H9 (cell line): ENCODE measurements at regions not wholly inside any gene's neighbourhood (a gene's known extent, or its start where the extent isn't known, plus 50 kb on each side); places are given as distances from the start of the nearest gene placed in this dataset.
A peak's percentile ranks its signal among the peaks of the same experiment; 100 is the strongest.

Source experiments
- DNase-seq: peaks from one replicate; pipeline ENCODE4 v3.0.0-alpha.2; 2017
- H2AFZ ChIP-seq: one replicate; pipeline ENCODE4 v1.6.1; 2013; ENCODE audit warnings: mild to moderate bottlenecking, low read length, control low read depth, moderate library complexity
- H2AK5ac ChIP-seq: 2 replicates; pipeline ENCODE4 v1.6.1; 2013; ENCODE audit warnings: low read length, control low read depth, mixed read lengths; ENCODE audit not compliant: insufficient read length
- H2BK120ac ChIP-seq: one replicate; pipeline ENCODE4 v1.6.1; 2013; ENCODE audit warnings: low read depth, mild to moderate bottlenecking, low read length, control low read depth, inconsistent platforms; ENCODE audit not compliant: poor library complexity, severe bottlenecking
- H2BK12ac ChIP-seq: 2 replicates; pipeline ENCODE4 v1.6.1; 2013; ENCODE audit warnings: low read length, control low read depth, mixed read lengths, low read depth; ENCODE audit not compliant: insufficient read length
- H2BK15ac ChIP-seq: 2 replicates; pipeline ENCODE4 v1.6.1; 2013; ENCODE audit warnings: low read depth, low read length, control low read depth
- H2BK20ac ChIP-seq: one replicate; pipeline ENCODE4 v1.6.1; 2013; ENCODE audit warnings: low read depth, mild to moderate bottlenecking, low read length, control low read depth, inconsistent platforms; ENCODE audit not compliant: poor library complexity, severe bottlenecking
- H2BK5ac ChIP-seq: 2 replicates; pipeline ENCODE4 v1.6.1; 2013; ENCODE audit warnings: low read length, control low read depth, mixed read lengths; ENCODE audit not compliant: insufficient read length
- H3K14ac ChIP-seq: 2 replicates; pipeline ENCODE4 v1.6.1; 2013; ENCODE audit warnings: low read length, control low read depth; ENCODE audit not compliant: insufficient read depth
- H3K18ac ChIP-seq: 2 replicates; pipeline ENCODE4 v1.6.1; 2013; ENCODE audit warnings: low read depth, mild to moderate bottlenecking, mixed read lengths, low read length, control low read depth; ENCODE audit not compliant: insufficient read length
- H3K23ac ChIP-seq: 2 replicates; pipeline ENCODE4 v1.6.1; 2013; ENCODE audit warnings: low read length, control low read depth, mixed read lengths, low read depth; ENCODE audit not compliant: insufficient read length
- H3K23me2 ChIP-seq: 2 replicates; pipeline ENCODE4 v1.6.1; 2013; ENCODE audit warnings: low read depth, mild to moderate bottlenecking, mixed read lengths, low read length, control low read depth; ENCODE audit not compliant: insufficient read length, poor library complexity, severe bottlenecking
- H3K27ac ChIP-seq: 2 replicates; pipeline ENCODE4 v1.5.1; 2013; ENCODE audit warnings: low read length, control low read depth, mixed read lengths, low read depth; ENCODE audit not compliant: insufficient read length
- H3K27me3 ChIP-seq: 2 replicates; pipeline ENCODE4 v1.6.1; 2013; ENCODE audit warnings: low read length, control low read depth, inconsistent platforms; ENCODE audit not compliant: insufficient read depth
- H3K4ac ChIP-seq: 2 replicates; pipeline ENCODE4 v1.6.1; 2013; ENCODE audit warnings: low read depth, mild to moderate bottlenecking, control low read depth, inconsistent platforms, low read length, moderate library complexity
- H3K4me1 ChIP-seq: 2 replicates; pipeline ENCODE4 v1.6.1; 2013; ENCODE audit warnings: low read length, control low read depth, inconsistent platforms; ENCODE audit not compliant: insufficient read depth
- H3K4me2 ChIP-seq: 2 replicates; pipeline ENCODE4 v1.6.1; 2013; ENCODE audit warnings: low read length, control low read depth, mixed read lengths; ENCODE audit not compliant: insufficient read length, insufficient read depth
- H3K56ac ChIP-seq: 2 replicates; pipeline ENCODE4 v1.6.1; 2013; ENCODE audit warnings: low read depth, mild to moderate bottlenecking, mixed read lengths, low read length, control low read depth; ENCODE audit not compliant: insufficient read length
- H3K79me1 ChIP-seq: 2 replicates; pipeline ENCODE4 v1.6.1; 2013; ENCODE audit warnings: low read depth, mild to moderate bottlenecking, moderate library complexity, low read length, control low read depth, inconsistent platforms; ENCODE audit not compliant: insufficient read depth, poor library complexity, severe bottlenecking
- H3K79me2 ChIP-seq: 2 replicates; pipeline ENCODE4 v1.6.1; 2013; ENCODE audit warnings: low read length, control low read depth, inconsistent platforms; ENCODE audit not compliant: insufficient read depth
- H3K9ac ChIP-seq: 2 replicates; pipeline ENCODE4 v1.6.1; 2013; ENCODE audit warnings: low read length, control low read depth, mixed read lengths; ENCODE audit not compliant: insufficient read length; ENCODE audit errors: extremely low read depth
- H3K9me3 ChIP-seq: one replicate; pipeline ENCODE4 v1.6.1; 2013; ENCODE audit warnings: low read depth, low read length, inconsistent platforms; ENCODE audit not compliant: control insufficient read depth
- H3T11ph ChIP-seq: one replicate; pipeline ENCODE4 v1.6.1; 2013; ENCODE audit warnings: mild to moderate bottlenecking, low read length, control low read depth, inconsistent platforms
- H4K20me1 ChIP-seq: one replicate; pipeline ENCODE4 v1.6.1; 2013; ENCODE audit not compliant: control insufficient read depth, insufficient read length, insufficient read depth
- H4K5ac ChIP-seq: 2 replicates; pipeline ENCODE4 v1.6.1; 2013; ENCODE audit warnings: low read depth, mild to moderate bottlenecking, mixed read lengths, low read length, control low read depth; ENCODE audit not compliant: insufficient read length
- H4K8ac ChIP-seq: replicated peaks from 2 replicates; pipeline ENCODE4 v1.6.1; 2013; ENCODE audit warnings: low read length, control low read depth, mixed read lengths, low read depth; ENCODE audit not compliant: insufficient read length
- H4K91ac ChIP-seq: 2 replicates; pipeline ENCODE4 v1.6.1; 2013; ENCODE audit warnings: low read depth, mild to moderate bottlenecking, moderate library complexity, mixed read lengths, low read length, control low read depth; ENCODE audit not compliant: insufficient read length
- H3K27ac Mint-ChIP-seq, 3 experiments: 2 replicates in 2 of 3; 3 replicates in 1 of 3; pipeline ENCODE4 v1.8.0; 2020 to 2021; ENCODE audit warnings: mixed read lengths in 3 of 3, mild to moderate bottlenecking in 1 of 3, moderate library complexity in 1 of 3
- H3K27me3 Mint-ChIP-seq: 2 replicates; pipeline ENCODE4 v1.8.0; 2021; ENCODE audit warnings: low read depth, mild to moderate bottlenecking, moderate library complexity, mixed read lengths
- H3K36me3 Mint-ChIP-seq, 3 experiments: 2 replicates in 2 of 3; 3 replicates in 1 of 3; pipeline ENCODE4 v1.8.0; 2020 to 2021; ENCODE audit warnings: low read depth in 3 of 3, mixed read lengths in 3 of 3; ENCODE audit not compliant: insufficient read depth in 1 of 3
- H3K4me1 Mint-ChIP-seq, 2 experiments: 2 replicates each; pipeline ENCODE4 v1.8.0; 2020; ENCODE audit warnings: mixed read lengths in 2 of 2
- H3K4me3 Mint-ChIP-seq, 2 experiments: 2 replicates in 1 of 2; 3 replicates in 1 of 2; pipeline ENCODE4 v1.8.0; 2020 to 2021; ENCODE audit warnings: mild to moderate bottlenecking in 2 of 2, mixed read lengths in 2 of 2, moderate library complexity in 1 of 2
- H3K9me3 Mint-ChIP-seq, 2 experiments: 2 replicates in 1 of 2; 3 replicates in 1 of 2; pipeline ENCODE4 v1.8.0; 2020; ENCODE audit warnings: mild to moderate bottlenecking in 2 of 2, mixed read lengths in 2 of 2, moderate library complexity in 1 of 2
- WGBS: extraction: QIAGEN DNeasy Blood & Tissue Kit; methylation state at CpG from one replicate; pipeline ENCODE4 v1.1.7; 2013; ENCODE audit warnings: missing lambda C conversion rate, low lambda C conversion rate, mixed read lengths; ENCODE audit not compliant: insufficient read length; ENCODE audit errors: extremely low coverage; 5-methylcytosine and 5-hydroxymethylcytosine counted together
- TF ChIP-seq, protein P1 (sequence below): fragments of 200-600 bp; sonication (generic); conservative IDR thresholded peaks from 3 replicates; pipeline ENCODE4 v1.8.0; 2021; ENCODE audit warnings: antibody characterized with exemption, mild to moderate bottlenecking

DNA sequence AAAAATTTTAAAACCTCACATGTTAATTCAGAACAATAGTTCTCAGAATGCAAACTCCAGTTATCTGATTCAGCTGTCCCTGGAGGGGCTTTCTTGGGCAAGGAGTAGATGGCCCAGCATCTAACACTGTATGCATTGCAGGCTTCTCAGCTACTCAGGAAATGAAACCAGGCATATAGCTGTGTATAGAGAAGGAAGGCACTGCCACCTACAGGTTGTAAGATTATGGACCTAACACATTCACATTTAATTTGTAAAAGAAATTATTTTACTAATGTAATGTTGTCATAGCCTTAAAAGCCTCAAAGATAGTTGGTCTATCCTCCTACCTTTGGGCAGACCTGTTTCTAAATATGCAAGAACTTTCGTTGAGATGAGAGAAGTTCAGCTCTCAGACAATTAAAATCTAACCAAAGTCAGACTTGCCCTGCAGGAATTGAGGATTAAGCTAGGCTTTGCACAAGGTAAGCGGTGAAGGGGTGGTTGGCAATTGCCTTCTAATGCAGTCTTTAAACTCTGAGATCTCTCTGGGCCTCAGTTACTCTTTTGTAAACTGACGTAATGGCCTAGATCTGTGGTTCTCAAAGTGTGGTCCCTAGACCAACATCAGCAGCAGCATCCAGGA lies 132.8 kb upstream of the SLC24A5 start:
- no peaks in the 10 kb centered on the region for H3K79me2 ChIP-seq
- no peak overlapping the region for H3T11ph ChIP-seq
- no peaks in the 10 kb centered on the region for H3K4me1 ChIP-seq
- no peaks in the 10 kb centered on the region for H4K20me1 ChIP-seq
- H2BK5ac ChIP-seq, result no peak overlapping the region
- H2BK20ac ChIP-seq, result no peak overlapping the region
- Mint-ChIP-seq H3K36me3 (no peaks in the 10 kb centered on the region), H3K4me3 (no peak overlapping the region), H3K9me3 (no peaks in the 10 kb centered on the region), H3K4me1 (peaks cover 11 to 14% of the 10 kb centered on the region in 2 experiments), H3K27me3 (no peaks in the 10 kb centered on the region), H3K27ac (no peak overlapping the region)
- H2BK15ac ChIP-seq, result no peak overlapping the region
- H3K23ac ChIP-seq, result no peak overlapping the region
- no peak overlapping the region for H2AFZ ChIP-seq
- no peak overlapping the region for H3K4ac ChIP-seq
- H3K9me3 ChIP-seq, result no peaks in the 10 kb centered on the region
- no peaks in the 10 kb centered on the region for H3K27me3 ChIP-seq
- TF ChIP-seq, protein P1, sequence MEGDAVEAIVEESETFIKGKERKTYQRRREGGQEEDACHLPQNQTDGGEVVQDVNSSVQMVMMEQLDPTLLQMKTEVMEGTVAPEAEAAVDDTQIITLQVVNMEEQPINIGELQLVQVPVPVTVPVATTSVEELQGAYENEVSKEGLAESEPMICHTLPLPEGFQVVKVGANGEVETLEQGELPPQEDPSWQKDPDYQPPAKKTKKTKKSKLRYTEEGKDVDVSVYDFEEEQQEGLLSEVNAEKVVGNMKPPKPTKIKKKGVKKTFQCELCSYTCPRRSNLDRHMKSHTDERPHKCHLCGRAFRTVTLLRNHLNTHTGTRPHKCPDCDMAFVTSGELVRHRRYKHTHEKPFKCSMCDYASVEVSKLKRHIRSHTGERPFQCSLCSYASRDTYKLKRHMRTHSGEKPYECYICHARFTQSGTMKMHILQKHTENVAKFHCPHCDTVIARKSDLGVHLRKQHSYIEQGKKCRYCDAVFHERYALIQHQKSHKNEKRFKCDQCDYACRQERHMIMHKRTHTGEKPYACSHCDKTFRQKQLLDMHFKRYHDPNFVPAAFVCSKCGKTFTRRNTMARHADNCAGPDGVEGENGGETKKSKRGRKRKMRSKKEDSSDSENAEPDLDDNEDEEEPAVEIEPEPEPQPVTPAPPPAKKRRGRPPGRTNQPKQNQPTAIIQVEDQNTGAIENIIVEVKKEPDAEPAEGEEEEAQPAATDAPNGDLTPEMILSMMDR, result peak; percentile 83
- no peak overlapping the region for H3K56ac ChIP-seq
- no peak overlapping the region for H3K27ac ChIP-seq
- H2BK12ac ChIP-seq, result no peak overlapping the region
- no CpG with 5 or more reads among the region's 3 CpGs for WGBS
- no peak overlapping the region for H2BK120ac ChIP-seq
- no peak overlapping the region for H3K18ac ChIP-seq
- H3K9ac ChIP-seq, result no peak overlapping the region
- no peak overlapping the region for H4K91ac ChIP-seq
- no peaks in the 10 kb centered on the region for H3K79me1 ChIP-seq
- no peak overlapping the region for H2AK5ac ChIP-seq
- no peak overlapping the region for H3K14ac ChIP-seq
- no peaks in the 10 kb centered on the region for H3K23me2 ChIP-seq
- H3K4me2 ChIP-seq, result no peak overlapping the region
- no peak for DNase-seq
- no peak overlapping the region for H4K5ac ChIP-seq
- no peak overlapping the region for H4K8ac ChIP-seq
